Nephron (organoid): ENCODE measurements at regions not wholly inside any gene's neighbourhood (a gene's known extent, or its start where the extent isn't known, plus 50 kb on each side); places are given as distances from the start of the nearest gene placed in this dataset.

ENCODE experiments used
- H3K27ac Mint-ChIP-seq, 3 experiments: 2 replicates each; pipeline ENCODE4 v1.8.0; 2020; ENCODE audit warnings: mixed read lengths in 3 of 3, mild to moderate bottlenecking in 2 of 3, moderate library complexity in 1 of 3
- H3K27me3 Mint-ChIP-seq: 2 replicates; pipeline ENCODE4 v1.8.0; 2021; ENCODE audit warnings: low read depth, mild to moderate bottlenecking, moderate library complexity, mixed read lengths
- H3K36me3 Mint-ChIP-seq: 2 replicates; pipeline ENCODE4 v1.8.0; 2020; ENCODE audit warnings: low read depth, mixed read lengths
- H3K4me1 Mint-ChIP-seq: 2 replicates; pipeline ENCODE4 v1.8.0; 2020; ENCODE audit warnings: mixed read lengths
- H3K4me3 Mint-ChIP-seq, 3 experiments: 2 replicates each; pipeline ENCODE4 v1.8.0; 2020; ENCODE audit warnings: mild to moderate bottlenecking in 3 of 3, mixed read lengths in 3 of 3, moderate library complexity in 2 of 3
- H3K9me3 Mint-ChIP-seq: 2 replicates; pipeline ENCODE4 v1.8.0; 2020; ENCODE audit warnings: mixed read lengths
- TF ChIP-seq, protein P1 (sequence below), 3 experiments: fragments of 200-600 bp; sonication (generic); IDR thresholded peaks; one replicate each; pipeline ENCODE4 v1.5.0; 2021; ENCODE audit warnings: antibody characterized with exemption in 3 of 3; ENCODE audit not compliant: unreplicated experiment in 3 of 3

DNA sequence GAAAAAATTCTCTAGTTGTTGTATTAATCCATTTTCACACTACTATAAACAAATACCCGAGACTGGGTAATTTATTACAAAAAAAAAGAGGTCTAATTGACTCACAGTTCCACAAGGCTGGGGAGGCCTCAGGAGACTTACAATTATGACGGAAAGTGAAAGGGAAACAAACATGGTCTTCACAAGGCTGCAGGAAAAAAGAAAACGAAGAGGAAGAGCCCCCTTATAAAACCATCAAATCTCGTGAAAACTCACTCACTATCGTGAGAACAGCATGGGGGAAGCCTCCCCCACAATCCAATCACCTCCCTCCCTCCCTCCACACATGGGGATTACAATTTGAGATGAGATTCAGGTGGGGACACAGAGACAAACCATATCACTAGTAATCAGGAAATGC, 61.7 kb upstream of the SPTBN1 start:
- peak overlapping the region in 1 of 3 experiments; percentile 35 for H3K27ac Mint-ChIP-seq

DNA sequence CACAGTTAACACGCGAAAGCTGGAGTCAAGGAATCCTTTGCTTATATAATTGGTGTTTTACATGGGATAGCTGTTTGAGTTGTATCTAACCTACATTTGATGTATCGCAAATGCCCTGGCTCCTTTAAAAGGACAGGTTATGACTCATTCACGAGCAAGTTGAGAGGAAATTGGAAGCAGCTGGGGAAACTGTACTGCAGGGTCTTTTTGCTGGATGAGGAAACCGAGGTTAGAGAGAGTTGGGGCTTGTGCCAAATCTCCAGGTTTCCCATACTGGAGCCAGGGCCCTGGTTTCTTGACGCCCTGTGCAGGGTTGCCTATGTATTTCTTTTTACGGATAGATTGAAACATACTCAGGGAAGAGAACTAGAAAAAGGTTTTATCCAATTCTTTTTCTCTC, 60.0 kb upstream of the SPTBN1 start:
- Mint-ChIP-seq H3K36me3 (no peaks in the 10 kb centered on the region), H3K9me3 (no peaks in the 10 kb centered on the region), H3K4me3 (no peak overlapping the region), H3K27ac (no peak overlapping the region), H3K27me3 (no peaks in the 10 kb centered on the region), H3K4me1 (peaks cover 11% of the 10 kb centered on the region)
- TF ChIP-seq, protein P1, sequence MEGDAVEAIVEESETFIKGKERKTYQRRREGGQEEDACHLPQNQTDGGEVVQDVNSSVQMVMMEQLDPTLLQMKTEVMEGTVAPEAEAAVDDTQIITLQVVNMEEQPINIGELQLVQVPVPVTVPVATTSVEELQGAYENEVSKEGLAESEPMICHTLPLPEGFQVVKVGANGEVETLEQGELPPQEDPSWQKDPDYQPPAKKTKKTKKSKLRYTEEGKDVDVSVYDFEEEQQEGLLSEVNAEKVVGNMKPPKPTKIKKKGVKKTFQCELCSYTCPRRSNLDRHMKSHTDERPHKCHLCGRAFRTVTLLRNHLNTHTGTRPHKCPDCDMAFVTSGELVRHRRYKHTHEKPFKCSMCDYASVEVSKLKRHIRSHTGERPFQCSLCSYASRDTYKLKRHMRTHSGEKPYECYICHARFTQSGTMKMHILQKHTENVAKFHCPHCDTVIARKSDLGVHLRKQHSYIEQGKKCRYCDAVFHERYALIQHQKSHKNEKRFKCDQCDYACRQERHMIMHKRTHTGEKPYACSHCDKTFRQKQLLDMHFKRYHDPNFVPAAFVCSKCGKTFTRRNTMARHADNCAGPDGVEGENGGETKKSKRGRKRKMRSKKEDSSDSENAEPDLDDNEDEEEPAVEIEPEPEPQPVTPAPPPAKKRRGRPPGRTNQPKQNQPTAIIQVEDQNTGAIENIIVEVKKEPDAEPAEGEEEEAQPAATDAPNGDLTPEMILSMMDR (IDR thresholded peaks at IDR 0.05; ENCODE audit: unreplicated experiment in 3 of 3): no peak

More for the DNA sequence above, 61.7 kb upstream of the SPTBN1 start:
- Mint-ChIP-seq H3K27me3 (no peaks in the 10 kb centered on the region), H3K36me3 (no peaks in the 10 kb centered on the region), H3K9me3 (no peaks in the 10 kb centered on the region), H3K4me1 (peaks cover 22% of the 10 kb centered on the region), H3K4me3 (no peak overlapping the region)
- TF ChIP-seq, protein P1 (IDR thresholded peaks at IDR 0.05; ENCODE audit: unreplicated experiment in 3 of 3): no peak

DNA sequence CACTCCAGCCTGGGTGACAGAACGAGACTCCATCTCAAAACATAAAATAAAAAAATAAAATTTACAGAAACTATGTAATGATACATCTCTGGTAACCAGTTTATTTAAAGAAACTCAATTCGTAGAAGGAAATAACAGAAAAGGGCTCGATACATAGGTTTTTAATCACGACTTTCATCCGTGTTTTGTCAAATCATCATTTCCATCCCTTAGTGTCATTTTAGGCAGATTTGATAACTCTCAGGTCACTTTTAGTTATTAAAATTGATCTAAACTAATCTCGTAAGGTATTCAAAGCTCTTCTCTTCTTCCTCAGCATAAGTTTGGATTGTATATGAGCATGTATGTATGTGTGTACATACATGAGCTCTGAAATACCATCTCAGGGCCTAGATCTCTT, 59.3 kb upstream of the SPTBN1 start:
- Mint-ChIP-seq H3K36me3 (no peaks in the 10 kb centered on the region), H3K4me1 (peaks cover 9% of the 10 kb centered on the region), H3K27me3 (no peaks in the 10 kb centered on the region), H3K27ac (no peak overlapping the region), H3K4me3 (no peak overlapping the region), H3K9me3 (no peaks in the 10 kb centered on the region)
- TF ChIP-seq, protein P1 (IDR thresholded peaks at IDR 0.05; ENCODE audit: unreplicated experiment in 3 of 3): no peak

DNA sequence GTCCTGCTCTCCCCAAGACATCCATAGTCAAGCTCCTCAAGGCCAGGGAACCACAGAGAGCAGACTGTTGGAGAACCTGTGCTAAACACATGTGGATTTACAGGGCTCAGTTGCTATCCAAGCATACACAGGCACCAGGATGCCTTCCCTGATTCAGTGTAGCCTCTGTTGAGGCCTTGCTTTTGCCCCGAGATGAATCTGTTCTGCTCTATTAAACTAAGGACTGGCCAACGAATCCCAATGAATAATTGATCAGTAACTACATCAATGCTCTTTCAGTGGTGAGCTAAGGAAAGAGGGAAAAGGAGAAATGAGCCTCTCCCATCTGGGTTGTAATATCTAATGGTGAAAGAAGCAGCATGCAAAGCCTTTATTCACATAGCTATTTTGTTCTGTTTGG, 58.7 kb upstream of the SPTBN1 start:
- Mint-ChIP-seq H3K27me3 (no peaks in the 10 kb centered on the region), H3K4me3 (no peak overlapping the region), H3K4me1 (peaks cover 15% of the 10 kb centered on the region), H3K27ac (no peak overlapping the region), H3K9me3 (no peaks in the 10 kb centered on the region), H3K36me3 (no peaks in the 10 kb centered on the region)
- TF ChIP-seq, protein P1 (IDR thresholded peaks at IDR 0.05; ENCODE audit: unreplicated experiment in 3 of 3): no peak

DNA sequence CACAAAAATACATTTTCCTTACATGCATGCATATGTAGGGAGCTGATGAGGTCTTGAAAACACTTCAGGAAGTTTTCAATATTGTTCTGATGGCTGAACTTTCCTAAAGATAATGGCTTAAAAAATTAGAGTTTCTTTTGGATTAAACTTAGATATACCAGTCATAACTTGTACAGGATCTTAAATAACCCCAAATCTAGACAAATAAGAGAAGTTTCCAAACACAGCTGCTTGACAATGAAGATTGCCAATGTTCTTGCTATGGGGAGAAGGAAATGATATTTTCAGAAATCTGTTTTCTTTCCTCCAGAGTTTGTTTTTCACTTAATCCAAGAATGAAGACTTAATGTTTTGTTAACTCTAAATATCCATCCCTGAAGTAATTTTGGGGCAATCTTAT, 54.6 kb upstream of the SPTBN1 start:
- peak overlapping the region; percentile 2 to 74 (median 61) for H3K27ac Mint-ChIP-seq
- TF ChIP-seq, protein P1 (IDR thresholded peaks at IDR 0.05; ENCODE audit: unreplicated experiment in 3 of 3): no peak
- peaks cover 20% of the 10 kb centered on the region for H3K4me1 Mint-ChIP-seq
- no peaks in the 10 kb centered on the region for H3K27me3 Mint-ChIP-seq
- H3K36me3 Mint-ChIP-seq: no peaks in the 10 kb centered on the region
- no peak overlapping the region for H3K4me3 Mint-ChIP-seq
- H3K9me3 Mint-ChIP-seq: no peaks in the 10 kb centered on the region

DNA sequence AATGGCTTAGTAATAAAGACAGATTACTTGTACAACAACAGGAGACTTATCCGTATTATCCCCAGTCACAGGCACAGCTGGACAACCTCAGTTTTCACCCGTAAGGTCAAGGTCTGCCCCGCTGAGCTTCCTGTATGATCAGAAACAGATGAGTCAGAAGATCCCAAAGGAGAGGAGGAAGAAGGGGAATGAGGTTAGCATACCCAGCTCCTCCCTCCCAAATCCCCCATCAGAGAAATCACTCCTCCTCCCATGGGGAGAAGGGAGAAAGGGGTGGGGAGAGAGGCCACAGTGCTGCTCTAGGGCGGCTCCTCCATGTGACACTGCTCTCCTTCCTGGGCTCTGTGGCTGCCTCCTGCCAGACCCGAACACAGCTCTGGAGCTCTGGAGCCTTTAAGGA, 53.8 kb upstream of the SPTBN1 start:
- no peaks in the 10 kb centered on the region for H3K27me3 Mint-ChIP-seq
- peaks cover 25% of the 10 kb centered on the region for H3K4me1 Mint-ChIP-seq
- peak overlapping the region; percentile 2 to 74 (median 61) for H3K27ac Mint-ChIP-seq
- no peak overlapping the region for H3K4me3 Mint-ChIP-seq
- TF ChIP-seq, protein P1 (IDR thresholded peaks at IDR 0.05; ENCODE audit: unreplicated experiment in 3 of 3): no peak
- no peaks in the 10 kb centered on the region for H3K36me3 Mint-ChIP-seq
- H3K9me3 Mint-ChIP-seq: no peaks in the 10 kb centered on the region
